ENCODE measurements at regions not wholly inside any gene's neighbourhood (a gene's known extent, or its start where the extent isn't known, plus 50 kb on each side); places are given as distances from the start of the nearest gene placed in this dataset.

DNA sequence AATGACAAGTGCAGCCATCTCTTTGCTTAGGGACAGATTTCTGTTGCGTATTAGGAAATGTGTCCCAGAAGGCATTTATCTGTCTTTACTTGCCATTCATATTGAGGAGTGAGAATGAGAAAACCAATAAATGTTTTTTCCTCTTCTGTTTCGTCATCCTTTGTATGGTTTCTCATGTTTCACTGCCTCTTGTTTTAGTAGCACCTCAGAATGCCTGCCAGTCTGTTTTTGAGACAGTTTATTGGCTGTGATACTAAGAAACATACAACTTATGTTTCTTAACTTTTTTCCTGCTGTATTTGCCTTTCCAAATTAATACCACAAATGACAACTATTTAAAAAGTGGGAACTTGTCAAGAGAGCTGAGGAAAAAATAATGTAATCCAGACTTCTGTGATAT is 390.2 kb upstream of the GOLIM4 start:
- ATAC-seq (ENCODE audit: insufficient read depth, low FRiP score) (no peak), DNase-seq (peak in 1 of 3 donors; percentile 30)
- Histone ChIP-seq H3K36me3 (ENCODE audit: control insufficient read depth in 4 of 4, insufficient read depth in 4 of 4, low read length in 4 of 4) (no peaks in the 10 kb centered on the region), H3K27ac (ENCODE audit: low read depth in 1 of 2, low read length in 1 of 2) (no peak overlapping the region), H3K9me3 (ENCODE audit: control insufficient read depth in 4 of 4, insufficient read depth in 3 of 4, low read length in 3 of 4) (no peaks in the 10 kb centered on the region), H3K9ac (ENCODE audit: insufficient read depth in 1 of 2, low read length in 2 of 2) (no peak overlapping the region), H3K4me1 (ENCODE audit: control insufficient read depth in 5 of 5, insufficient read depth in 5 of 5, low read length in 5 of 5) (peaks cover 0 to 12% (median 0%) of the 10 kb centered on the region in 5 donors), H3K27me3 (ENCODE audit: control insufficient read depth in 3 of 3, insufficient read depth in 3 of 3, low read length in 2 of 3) (no peaks in the 10 kb centered on the region), H3K4me3 (no peak overlapping the region)
- 67 to 70% methylated on average over 2 of the region's 2 CpGs for WGBS, 2 donors
- TF ChIP-seq, protein P1, sequence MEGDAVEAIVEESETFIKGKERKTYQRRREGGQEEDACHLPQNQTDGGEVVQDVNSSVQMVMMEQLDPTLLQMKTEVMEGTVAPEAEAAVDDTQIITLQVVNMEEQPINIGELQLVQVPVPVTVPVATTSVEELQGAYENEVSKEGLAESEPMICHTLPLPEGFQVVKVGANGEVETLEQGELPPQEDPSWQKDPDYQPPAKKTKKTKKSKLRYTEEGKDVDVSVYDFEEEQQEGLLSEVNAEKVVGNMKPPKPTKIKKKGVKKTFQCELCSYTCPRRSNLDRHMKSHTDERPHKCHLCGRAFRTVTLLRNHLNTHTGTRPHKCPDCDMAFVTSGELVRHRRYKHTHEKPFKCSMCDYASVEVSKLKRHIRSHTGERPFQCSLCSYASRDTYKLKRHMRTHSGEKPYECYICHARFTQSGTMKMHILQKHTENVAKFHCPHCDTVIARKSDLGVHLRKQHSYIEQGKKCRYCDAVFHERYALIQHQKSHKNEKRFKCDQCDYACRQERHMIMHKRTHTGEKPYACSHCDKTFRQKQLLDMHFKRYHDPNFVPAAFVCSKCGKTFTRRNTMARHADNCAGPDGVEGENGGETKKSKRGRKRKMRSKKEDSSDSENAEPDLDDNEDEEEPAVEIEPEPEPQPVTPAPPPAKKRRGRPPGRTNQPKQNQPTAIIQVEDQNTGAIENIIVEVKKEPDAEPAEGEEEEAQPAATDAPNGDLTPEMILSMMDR (IDR thresholded peaks at IDR 0.05; ENCODE audit: control extremely low read depth, extremely low read depth): no peak

DNA sequence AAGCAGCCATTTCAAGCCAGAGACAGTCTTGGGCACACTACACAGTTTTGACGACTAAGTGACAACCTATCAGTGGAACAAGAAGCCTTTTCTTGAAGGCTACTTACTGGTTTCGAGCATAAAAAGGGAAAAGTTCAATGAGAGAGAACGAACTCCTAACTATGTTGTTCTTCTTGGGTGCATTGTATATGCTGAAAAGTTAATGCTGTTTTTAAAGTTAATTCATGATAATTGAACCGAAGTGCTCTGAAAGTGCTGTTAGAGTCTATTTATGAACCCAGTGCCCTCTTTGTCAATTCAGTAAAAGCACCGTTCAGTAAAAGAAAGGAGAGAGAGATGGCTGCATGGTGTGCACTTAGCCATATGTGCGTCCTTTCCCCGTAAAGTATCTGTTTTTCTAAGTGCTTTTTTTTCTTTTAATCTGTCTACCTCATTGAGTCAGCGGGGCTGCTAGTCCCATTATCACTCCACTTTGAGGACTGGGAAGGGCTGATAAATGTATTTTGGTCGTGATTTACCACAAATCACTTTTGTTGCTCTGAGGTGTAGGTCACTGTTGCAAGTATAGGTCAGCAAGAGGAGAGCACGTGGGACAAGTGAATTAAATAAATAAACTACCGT is 380.7 kb upstream of the GOLIM4 start:
- DNase-seq: no peak
- no peak for ATAC-seq (ENCODE audit: insufficient read depth, low FRiP score)

GRCh38 chr3:168475704-168476103 is 380.0 kb upstream of the GOLIM4 start:
- DNase-seq: no peak
- no peaks in the 10 kb centered on the region for H3K27me3 ChIP-seq (ENCODE audit: control insufficient read depth in 3 of 3, insufficient read depth in 3 of 3, low read length in 2 of 3)
- 91 to 98% methylated on average over 1 of the region's 1 CpG for WGBS, 2 donors
- no peaks in the 10 kb centered on the region for H3K9me3 ChIP-seq (ENCODE audit: control insufficient read depth in 4 of 4, insufficient read depth in 3 of 4, low read length in 3 of 4)
- no peak overlapping the region for H3K27ac ChIP-seq (ENCODE audit: low read depth in 1 of 2, low read length in 1 of 2)
- no peak overlapping the region for H3K9ac ChIP-seq (ENCODE audit: insufficient read depth in 1 of 2, low read length in 2 of 2)
- no peak overlapping the region for H3K4me3 ChIP-seq
- no peaks in the 10 kb centered on the region for H3K36me3 ChIP-seq (ENCODE audit: control insufficient read depth in 4 of 4, insufficient read depth in 4 of 4, low read length in 4 of 4)
- TF ChIP-seq, protein P1 (IDR thresholded peaks at IDR 0.05; ENCODE audit: control extremely low read depth, extremely low read depth): no peak
- ATAC-seq (ENCODE audit: insufficient read depth, low FRiP score): no peak
- H3K4me1 ChIP-seq (ENCODE audit: control insufficient read depth in 5 of 5, insufficient read depth in 5 of 5, low read length in 5 of 5): peaks cover 0 to 8% (median 0%) of the 10 kb centered on the region in 5 donors

More for the DNA sequence above, 380.7 kb upstream of the GOLIM4 start:
- 76 to 84% methylated on average over 11 of the region's 11 CpGs for WGBS, 2 donors
- TF ChIP-seq, protein P1 (IDR thresholded peaks at IDR 0.05; ENCODE audit: control extremely low read depth, extremely low read depth): no peak
- H3K4me3 ChIP-seq: no peak overlapping the region
- no peaks in the 10 kb centered on the region for H3K36me3 ChIP-seq (ENCODE audit: control insufficient read depth in 4 of 4, insufficient read depth in 4 of 4, low read length in 4 of 4)
- no peak overlapping the region for H3K9ac ChIP-seq (ENCODE audit: insufficient read depth in 1 of 2, low read length in 2 of 2)
- H3K9me3 ChIP-seq (ENCODE audit: control insufficient read depth in 4 of 4, insufficient read depth in 3 of 4, low read length in 3 of 4): no peaks in the 10 kb centered on the region
- H3K4me1 ChIP-seq (ENCODE audit: control insufficient read depth in 5 of 5, insufficient read depth in 5 of 5, low read length in 5 of 5): peaks cover 0 to 5% (median 0%) of the 10 kb centered on the region in 5 donors
- no peaks in the 10 kb centered on the region for H3K27me3 ChIP-seq (ENCODE audit: control insufficient read depth in 3 of 3, insufficient read depth in 3 of 3, low read length in 2 of 3)
- H3K27ac ChIP-seq (ENCODE audit: low read depth in 1 of 2, low read length in 1 of 2): no peak overlapping the region
